22Rv1 (cell line): ENCODE measurements at regions not wholly inside any gene's neighbourhood (a gene's known extent, or its start where the extent isn't known, plus 50 kb on each side); places are given as distances from the start of the nearest gene placed in this dataset.

ENCODE experiments used
- CTCF ChIP-seq: fragments of 450-650 bp; IDR thresholded peaks from 2 replicates; pipeline ENCODE4 v1.5.1; 2017; ENCODE audit warnings: mild to moderate bottlenecking
- ZFX ChIP-seq: fragments of 450-650 bp; IDR thresholded peaks from 2 replicates; pipeline ENCODE4 v1.6.1; 2017; ENCODE audit warnings: antibody characterized with exemption, borderline replicate concordance

DNA sequence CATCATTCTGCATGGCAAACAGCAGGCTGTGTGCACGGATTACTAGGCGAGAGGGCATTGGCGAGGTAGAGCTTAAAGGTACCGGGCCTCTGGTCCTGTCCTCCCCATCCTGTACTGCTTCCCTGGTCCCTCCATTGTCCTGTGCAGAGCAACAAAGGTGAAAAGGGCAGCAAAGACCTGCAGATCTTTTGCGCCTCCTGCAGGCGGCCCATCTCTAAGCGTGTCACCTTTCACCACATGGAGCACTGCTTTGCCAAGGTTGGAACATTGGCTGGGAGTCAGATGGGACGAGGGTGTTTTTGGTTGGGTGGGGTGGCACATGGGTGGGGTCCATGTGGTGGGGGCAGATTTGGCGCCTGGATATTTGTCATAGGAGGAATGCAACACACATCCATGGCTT is 64.7 kb upstream of the UXT start:
- TF ChIP-seq CTCF (no peak), ZFX (no peak)
